ENCODE measurements at regions not wholly inside any gene's neighbourhood (a gene's known extent, or its start where the extent isn't known, plus 50 kb on each side); places are given as distances from the start of the nearest gene placed in this dataset.

DNA sequence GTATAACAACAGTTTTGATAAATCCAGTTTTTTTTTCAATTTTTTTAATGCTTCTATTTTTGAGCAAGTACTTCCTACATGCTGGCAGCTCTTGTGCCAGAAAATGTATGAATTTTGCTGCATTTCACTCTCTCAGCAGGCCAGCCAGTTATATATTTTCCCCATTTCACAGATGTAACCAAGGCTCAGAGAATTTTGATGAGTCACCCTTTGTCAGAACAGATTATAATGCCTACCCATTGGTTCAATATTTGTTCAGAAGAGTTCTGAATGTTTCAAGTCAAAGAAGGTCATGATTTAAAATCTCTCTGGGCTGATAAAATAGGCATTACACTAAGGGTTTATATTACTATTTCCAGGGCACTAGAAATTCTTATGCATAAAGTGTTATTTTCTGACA is 452.2 kb downstream of the RWDD3 start:
- ChIA-PET POLR2A (no interaction called here), CTCF (no interaction called here)
- TF ChIP-seq SCRT2 (tag by site-specific recombination; IDR thresholded peaks at IDR 0.05) (no peak), ZIC2 (tag by site-specific recombination; IDR thresholded peaks at IDR 0.05) (no peak), SP2 (tag by site-specific recombination; IDR thresholded peaks at IDR 0.05) (no peak), ZNF155 (tag by site-specific recombination; IDR thresholded peaks at IDR 0.05) (no peak), ZNF350 (tag by site-specific recombination; IDR thresholded peaks at IDR 0.05) (no peak)
- no peaks in the 10 kb centered on the region for H3K9me3 ChIP-seq (ENCODE audit: control insufficient read depth, insufficient read depth, low read depth, low read length)
- H3K4me3 ChIP-seq (ENCODE audit: low read depth, low read length) = no peak overlapping the region
- no peak overlapping the region for H3K27ac ChIP-seq (ENCODE audit: extremely low read depth, low read depth, low read length)
- no peaks in the 10 kb centered on the region for H3K36me3 ChIP-seq (ENCODE audit: control insufficient read depth in 2 of 2, insufficient read depth in 1 of 2, low read length in 2 of 2)
- no peaks in the 10 kb centered on the region for H3K4me1 ChIP-seq (ENCODE audit: control insufficient read depth, insufficient read depth, low read length)

DNA sequence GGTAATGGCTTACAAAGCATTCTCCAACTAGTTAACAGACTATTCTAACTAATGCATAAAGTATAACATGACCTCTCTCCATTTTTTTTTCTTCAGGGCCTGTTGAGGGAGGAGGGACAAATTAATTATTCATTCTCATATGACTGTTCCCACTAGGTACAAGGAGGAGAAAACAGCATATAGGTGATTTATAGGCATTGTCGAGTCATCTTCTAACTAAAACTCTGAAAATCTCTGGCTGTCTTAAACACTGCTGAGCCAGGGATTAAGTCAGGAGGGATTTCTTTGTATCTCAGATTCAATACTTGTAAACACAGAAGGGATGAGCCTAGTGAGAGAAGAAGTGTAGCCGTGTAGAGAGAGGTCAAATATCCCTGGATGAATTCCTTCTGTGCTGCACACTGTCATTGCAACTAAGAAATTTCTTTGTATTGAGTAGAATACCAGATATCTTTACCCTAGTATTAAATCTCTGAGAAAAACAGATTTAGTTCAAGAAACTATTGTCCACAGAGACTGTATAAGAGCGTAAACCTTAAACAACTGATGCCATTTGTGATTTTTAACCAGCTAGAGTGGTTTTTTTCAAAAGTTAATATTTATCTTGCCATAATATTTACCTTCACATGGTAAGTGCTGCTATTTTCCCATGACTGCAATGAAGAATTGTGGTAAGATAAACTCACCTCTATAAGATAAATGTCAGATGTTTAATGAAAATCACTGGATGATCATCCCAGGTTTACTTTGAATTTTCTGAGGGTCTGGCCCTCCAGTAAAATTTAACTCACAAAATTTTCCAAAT is 465.3 kb downstream of the RWDD3 start:
- Histone ChIP-seq H3K27ac (ENCODE audit: extremely low read depth, low read depth, low read length) (no peak overlapping the region), H3K9me3 (ENCODE audit: control insufficient read depth, insufficient read depth, low read depth, low read length) (no peaks in the 10 kb centered on the region), H3K4me3 (ENCODE audit: low read depth, low read length) (no peak overlapping the region), H3K4me1 (ENCODE audit: control insufficient read depth, insufficient read depth, low read length) (no peaks in the 10 kb centered on the region), H3K36me3 (ENCODE audit: control insufficient read depth in 2 of 2, insufficient read depth in 1 of 2, low read length in 2 of 2) (no peaks in the 10 kb centered on the region)
- ChIA-PET CTCF (no interaction called here), POLR2A (no interaction called here)
- TF ChIP-seq KLF10 (tag by site-specific recombination; IDR thresholded peaks at IDR 0.05) (no peak), SP3 (tag by site-specific recombination; IDR thresholded peaks at IDR 0.05) (no peak), FEZF1 (tag by site-specific recombination; IDR thresholded peaks at IDR 0.05) (no peak), ZBTB48 (tag by site-specific recombination; IDR thresholded peaks at IDR 0.05) (no peak), ZNF580 (tag by site-specific recombination; IDR thresholded peaks at IDR 0.05) (no peak), ZNF488 (tag by site-specific recombination; IDR thresholded peaks at IDR 0.05) (no peak), ZNF223 (tag by site-specific recombination; IDR thresholded peaks at IDR 0.05) (no peak), ZNF529 (tag by site-specific recombination; IDR thresholded peaks at IDR 0.05; ENCODE audit: insufficient replicate concordance) (no peak), ZNF621 (tag by site-specific recombination; IDR thresholded peaks at IDR 0.05) (no peak), ZNF701 (tag by site-specific recombination; IDR thresholded peaks at IDR 0.05) (no peak)

GRCh38 chr1:95701450-95702173 is 467.6 kb downstream of the RWDD3 start:
- no peak for TF ChIP-seq KLF10 (tag by site-specific recombination; IDR thresholded peaks at IDR 0.05)
- TF ChIP-seq, protein P1, sequence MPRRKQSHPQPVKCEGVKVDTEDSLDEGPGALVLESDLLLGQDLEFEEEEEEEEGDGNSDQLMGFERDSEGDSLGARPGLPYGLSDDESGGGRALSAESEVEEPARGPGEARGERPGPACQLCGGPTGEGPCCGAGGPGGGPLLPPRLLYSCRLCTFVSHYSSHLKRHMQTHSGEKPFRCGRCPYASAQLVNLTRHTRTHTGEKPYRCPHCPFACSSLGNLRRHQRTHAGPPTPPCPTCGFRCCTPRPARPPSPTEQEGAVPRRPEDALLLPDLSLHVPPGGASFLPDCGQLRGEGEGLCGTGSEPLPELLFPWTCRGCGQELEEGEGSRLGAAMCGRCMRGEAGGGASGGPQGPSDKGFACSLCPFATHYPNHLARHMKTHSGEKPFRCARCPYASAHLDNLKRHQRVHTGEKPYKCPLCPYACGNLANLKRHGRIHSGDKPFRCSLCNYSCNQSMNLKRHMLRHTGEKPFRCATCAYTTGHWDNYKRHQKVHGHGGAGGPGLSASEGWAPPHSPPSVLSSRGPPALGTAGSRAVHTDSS (tag by site-specific recombination; IDR thresholded peaks at IDR 0.05) = no peak
- no peak for TF ChIP-seq ZNF623 (tag by site-specific recombination; IDR thresholded peaks at IDR 0.05)
- no peak for TF ChIP-seq ZNF626 (tag by site-specific recombination; IDR thresholded peaks at IDR 0.05)
- ChIA-PET CTCF (interaction anchor here (0.7 kb wide), 1 partner anchor 762 kb away, joined by 3 read pairs; no protein-coding TSS in a partner anchor), POLR2A (no interaction called here)
- Histone ChIP-seq H3K9me3 (ENCODE audit: control insufficient read depth, insufficient read depth, low read depth, low read length) (no peaks in the 10 kb centered on the region), H3K4me3 (ENCODE audit: low read depth, low read length) (no peak overlapping the region), H3K4me1 (ENCODE audit: control insufficient read depth, insufficient read depth, low read length) (no peaks in the 10 kb centered on the region), H3K27ac (ENCODE audit: extremely low read depth, low read depth, low read length) (no peak overlapping the region), H3K36me3 (ENCODE audit: control insufficient read depth in 2 of 2, insufficient read depth in 1 of 2, low read length in 2 of 2) (no peaks in the 10 kb centered on the region)

Measured in HEK293 (cell line).